CD4-positive, alpha-beta T cell treated with Interleukin-4 for 4 hours (primary cell): ENCODE measurements at regions not wholly inside any gene's neighbourhood (a gene's known extent, or its start where the extent isn't known, plus 50 kb on each side); places are given as distances from the start of the nearest gene placed in this dataset.

Source experiments
- DNase-seq: peaks from one replicate; pipeline ENCODE4 v3.0.0-alpha.2; 2020

DNA sequence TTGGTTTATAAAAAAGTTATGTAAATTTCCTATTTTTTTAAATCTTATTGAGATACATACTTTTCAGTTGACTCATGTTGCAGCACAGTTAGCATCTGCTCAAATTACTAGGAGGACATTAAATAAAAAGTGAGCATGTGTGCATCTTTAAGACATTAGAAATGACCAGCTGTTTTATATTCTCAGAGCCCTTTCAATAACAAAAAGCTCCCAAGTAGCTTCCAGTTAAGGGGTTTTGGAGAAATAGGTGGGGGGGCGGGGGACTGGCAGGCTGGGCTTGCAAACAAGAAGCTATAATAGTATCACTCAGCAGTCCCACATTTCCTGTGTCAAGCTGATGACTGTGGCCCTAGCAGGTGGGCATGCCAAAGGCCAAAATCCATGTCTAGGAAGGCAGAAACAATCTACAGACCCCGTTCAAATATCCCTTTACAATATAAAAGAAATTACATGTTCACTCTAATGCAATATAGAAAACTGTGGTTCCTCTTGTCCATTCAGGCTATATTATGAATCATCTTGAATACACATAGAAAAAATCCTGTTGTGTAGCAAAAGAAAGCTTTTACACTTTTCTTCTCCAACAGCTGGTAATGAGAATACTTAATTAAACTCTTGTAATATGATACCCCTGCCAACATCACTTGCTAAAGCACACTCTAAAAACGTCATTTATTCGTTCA lies 1713.2 kb upstream of the SLC10A2 start:
- no peak for DNase-seq

DNA sequence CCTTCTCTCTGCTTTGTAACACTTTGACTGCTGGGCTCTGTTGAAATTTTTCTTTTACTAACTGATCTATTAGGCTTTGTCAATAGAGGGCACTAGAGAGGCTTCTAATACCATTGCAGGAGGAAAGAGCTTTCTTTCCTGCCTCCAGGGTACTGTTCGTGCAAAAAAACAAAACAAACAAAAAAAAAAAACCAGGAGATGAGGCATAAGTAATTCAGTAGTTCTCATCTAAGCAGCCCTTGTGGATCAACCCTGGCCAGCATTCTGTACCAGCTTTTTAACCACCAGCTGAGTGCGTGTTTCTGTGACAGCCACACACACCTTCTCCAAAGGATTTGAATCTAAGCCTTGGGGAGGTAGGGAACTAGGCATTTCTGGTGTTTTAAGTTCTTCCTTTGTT lies 1707.6 kb upstream of the SLC10A2 start:
- no peak for DNase-seq

DNA sequence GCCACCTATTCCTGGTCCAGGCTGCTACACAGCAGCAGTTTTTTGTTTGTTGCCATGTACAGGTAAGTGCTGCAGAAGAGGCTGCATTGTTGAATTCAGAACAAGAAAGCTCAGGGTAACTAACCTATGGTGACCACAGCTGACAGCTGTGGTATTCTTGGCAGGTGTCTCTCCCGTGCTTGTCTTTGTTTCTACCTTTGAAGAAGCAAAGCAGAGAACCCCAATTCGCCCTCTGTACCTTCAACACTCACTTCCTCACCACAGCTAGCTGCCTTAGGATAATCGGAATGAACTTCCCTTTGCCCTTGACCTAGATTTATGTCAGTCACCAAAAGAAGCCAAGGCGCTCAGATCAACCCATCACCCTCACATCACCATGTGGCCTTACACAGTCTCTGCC lies 1703.3 kb upstream of the SLC10A2 start:
- no peak for DNase-seq

DNA sequence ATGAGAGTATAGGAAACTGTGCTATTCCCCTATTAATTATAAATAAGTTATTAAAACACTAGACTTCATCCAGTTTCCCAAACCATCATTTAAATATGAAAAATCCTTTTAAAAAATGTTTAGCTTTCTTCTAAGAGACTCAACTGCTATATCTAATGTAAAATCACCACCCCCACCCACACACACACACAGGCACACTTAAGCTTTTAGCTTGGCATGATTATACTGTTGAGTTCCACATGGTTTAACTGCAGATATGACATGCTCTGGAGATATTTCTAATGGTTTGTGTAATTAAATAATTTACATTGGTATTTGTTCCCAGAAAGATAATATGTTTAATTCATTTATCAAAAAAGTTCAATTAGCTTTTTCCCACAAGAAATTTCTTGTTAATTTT lies 1700.1 kb upstream of the SLC10A2 start:
- DNase-seq, result no peak

DNA sequence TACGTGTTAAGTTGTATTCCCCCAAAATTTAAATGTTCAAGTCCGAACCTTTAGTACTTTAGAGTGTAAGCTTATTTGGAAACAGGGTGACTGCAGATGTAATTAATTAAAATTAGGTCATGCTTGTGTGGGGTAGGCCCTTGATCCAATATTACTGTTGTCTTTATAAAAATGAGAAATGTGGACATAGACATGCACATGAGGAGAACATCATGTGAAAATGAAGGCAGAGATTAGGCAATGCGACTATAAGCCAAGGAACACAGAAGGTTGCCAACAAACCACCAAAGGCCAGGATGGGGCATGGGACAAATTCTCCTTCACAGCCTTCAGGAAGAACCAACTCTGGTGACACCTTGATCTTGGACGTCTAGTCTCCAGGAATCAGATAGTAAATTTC lies 1698.4 kb upstream of the SLC10A2 start:
- no peak for DNase-seq

DNA sequence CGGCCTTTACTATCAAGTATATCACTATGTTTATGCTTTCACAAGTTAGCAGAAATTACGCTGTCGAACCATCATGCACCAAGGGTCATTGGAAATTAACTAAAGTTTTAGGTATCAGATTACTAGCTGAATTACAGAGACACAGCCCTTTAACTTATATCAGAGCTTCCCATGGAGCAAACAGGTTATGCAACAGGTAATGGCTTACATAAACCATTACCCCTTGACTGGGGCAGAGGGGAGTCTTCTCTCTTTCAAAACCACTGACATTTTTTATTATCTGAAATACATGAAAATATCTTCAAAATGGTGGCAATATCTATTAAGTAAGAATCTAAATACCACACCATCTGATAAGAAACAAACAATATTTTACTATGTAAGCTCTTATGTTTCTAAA lies 1692.9 kb upstream of the SLC10A2 start:
- no peak for DNase-seq

DNA sequence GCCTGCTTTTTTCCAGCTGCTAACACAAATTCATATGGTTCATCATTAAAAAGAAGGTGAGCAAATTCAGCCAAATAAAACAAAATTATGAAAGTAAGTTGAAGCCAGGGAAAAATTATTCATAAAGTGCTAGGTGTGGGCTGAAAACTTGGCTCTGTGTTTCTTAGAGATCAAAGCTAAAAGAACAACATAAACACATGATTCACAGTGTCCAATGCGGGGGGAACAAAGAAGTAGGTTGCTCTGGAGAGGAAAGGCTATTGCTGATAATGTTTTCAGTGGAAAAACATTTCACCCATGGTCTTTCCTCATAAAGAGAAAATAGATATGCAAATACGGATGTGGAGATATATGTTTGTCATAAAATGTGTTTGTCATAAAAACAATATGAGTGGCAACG lies 1691.5 kb upstream of the SLC10A2 start:
- no peak for DNase-seq

DNA sequence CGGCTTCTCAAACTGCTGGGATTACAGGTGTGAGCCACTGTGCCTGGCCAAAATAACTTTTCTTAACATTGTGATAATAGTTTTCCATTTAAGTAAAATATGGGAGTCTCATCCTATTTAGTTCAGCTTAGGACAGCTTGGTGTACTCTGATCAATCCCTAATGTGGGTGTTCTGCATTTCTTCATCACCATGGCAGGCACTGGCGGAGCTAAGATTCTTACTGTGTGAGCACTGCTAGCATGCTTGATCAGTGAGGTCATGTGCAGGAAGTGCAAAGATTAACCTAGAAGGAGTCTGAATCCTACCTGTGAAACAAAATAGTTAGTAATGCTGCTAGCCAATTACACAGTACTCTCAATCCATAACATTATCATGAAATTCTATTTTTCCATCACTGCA lies 1684.2 kb upstream of the SLC10A2 start:
- DNase-seq, result no peak

DNA sequence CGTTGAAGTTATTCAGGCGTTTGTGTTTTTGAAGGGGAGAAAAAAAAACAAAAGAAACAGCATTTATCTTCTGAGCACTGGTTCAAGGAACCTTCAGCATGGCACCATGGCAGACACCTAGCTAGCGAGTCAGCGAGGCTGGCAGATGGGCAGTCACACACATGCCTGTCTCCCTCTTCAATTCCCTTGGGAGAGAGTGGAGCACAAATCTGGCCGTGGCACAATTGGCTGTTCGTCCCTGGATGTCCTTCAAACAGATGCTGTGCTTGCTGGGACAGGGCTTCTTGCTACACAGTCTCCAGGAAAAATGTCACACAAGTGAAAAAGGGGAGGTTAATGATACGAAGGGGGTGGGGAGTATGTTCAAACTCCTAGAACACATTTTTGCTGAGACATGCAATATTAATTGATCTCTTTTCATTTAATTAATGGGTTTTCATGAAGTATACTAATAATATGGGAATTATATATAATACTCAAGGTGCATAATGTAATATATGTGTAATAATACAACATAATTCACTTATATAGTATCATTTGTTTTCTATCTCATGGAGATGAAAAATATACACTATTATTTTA lies 1674.5 kb upstream of the SLC10A2 start:
- DNase-seq, result no peak

DNA sequence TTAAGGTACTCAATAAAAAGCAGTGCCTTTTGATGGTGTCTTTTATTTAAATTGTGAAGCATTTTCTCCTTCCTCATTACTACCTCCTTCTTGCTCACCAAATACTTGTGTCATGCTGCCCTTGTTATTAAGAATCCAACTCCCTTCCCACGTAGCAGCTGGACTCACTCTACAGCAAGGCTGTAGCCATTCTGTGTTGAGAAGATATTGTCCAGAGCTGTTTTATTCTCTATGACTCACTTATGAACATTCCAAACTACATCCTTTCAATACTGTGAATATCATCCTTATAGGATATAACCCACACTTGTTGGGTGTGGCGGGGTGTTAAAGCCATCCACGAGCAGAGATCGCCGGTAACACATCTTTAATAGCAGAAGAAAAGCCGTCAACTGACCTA lies 1671.5 kb upstream of the SLC10A2 start:
- DNase-seq, result no peak

DNA sequence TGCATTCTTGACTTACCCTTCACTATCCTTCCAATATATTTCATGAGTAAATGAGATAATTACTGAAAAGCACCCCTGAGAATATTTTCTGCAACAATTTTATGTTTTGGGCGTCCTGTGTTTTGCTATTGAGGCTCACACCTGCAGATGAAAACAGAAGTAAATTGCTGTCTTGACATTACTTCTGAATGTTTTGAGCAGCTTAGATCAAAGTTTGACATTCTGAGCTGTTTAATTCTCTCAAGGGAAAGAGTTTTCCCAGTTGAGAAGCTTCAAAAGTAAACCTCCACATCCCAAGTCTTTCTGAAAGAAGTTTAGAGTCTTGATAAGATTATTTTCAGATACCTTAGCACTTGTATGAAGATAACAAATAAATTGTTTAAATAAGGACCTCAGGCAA lies 1667.2 kb upstream of the SLC10A2 start:
- no peak for DNase-seq

DNA sequence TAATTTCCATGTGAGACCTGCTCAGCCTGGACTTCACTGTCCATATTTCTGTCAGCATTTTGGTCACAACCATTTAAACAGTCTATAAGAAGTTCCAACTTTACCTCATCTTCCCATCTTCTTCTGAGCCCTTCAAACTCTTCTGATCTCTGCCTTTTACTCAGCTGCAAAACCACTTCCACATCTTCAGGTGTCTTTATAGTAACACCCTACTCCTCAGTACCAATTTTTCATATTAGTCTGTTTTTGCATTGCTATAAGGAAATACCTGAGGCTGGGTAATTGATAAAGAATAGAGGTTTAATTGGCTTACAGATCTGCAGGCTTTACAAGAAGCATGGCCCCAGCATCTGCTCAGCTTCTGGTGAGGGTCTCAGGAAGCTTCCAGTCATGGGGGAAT lies 1648.9 kb upstream of the SLC10A2 start:
- no peak for DNase-seq

DNA sequence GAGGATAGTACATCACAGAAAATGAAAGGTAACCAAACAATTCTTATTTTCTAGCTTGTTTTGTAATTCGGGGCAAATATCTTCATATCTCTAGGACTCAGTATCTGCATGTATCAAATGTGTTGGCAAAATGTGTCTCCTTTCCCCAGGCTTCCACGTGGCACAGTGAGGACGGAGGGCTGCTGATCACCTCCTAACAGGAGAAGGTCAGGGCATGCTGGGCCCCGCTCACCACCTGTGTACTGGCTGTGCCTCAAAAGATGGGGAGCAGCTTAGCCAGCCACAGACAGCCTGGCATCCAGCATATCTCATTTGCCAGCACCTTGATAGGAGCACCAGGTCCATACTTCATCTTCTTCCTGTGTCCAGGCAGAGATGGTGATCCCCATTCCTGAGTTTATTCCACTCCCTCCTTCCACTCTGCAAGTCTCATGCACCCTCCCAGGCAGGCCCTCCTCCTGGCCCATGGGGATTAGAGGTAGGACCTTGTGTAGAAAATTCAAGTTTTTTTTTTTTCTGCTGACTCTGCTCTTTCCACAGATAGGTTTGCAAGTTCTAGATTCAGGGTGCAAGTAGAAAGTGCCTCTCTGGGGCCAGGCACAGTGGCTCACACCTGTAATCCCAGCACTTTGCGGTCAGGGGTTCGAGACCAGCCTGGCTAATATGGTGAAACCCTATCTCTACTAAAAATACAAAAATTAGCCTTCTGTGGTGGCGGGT lies 1639.0 kb upstream of the SLC10A2 start:
- DNase-seq, result no peak

DNA sequence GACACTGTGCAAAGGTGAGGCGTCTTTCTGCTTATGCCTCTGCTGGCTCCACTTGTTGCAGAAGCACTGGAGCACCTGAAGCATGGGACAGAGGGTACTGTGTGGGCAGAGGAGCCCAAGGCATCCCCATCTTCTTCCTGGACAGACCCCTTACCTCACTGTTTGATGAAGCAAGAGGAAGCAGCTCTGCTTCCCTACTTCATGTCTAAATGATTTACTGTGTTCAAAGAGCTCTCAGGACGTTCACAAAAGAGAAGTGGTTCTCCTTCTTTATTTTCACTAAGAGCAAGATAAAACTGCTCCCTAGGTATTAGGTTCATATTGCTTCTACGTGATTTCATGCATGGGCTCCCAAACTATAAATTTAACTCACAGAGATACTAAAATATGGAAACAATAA lies 1635.4 kb upstream of the SLC10A2 start:
- DNase-seq, result no peak

DNA sequence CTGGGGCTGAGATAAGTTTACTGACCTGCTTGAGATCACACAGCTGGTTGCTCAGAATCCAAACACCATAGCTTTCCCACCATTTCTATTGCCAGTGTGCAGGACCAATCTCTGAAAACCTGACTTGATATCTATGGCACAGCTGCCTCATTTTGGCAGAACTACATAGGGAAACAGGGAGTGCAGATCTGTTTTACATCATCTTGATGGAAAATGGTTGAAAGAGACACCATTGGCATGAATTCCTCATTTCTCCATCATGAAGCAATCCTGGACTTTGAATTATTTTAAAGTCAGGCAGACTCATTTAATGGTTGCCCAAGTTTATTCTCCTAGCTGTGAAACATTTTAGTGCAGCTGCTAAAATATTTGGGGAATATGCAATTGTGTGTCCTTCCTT lies 1628.2 kb upstream of the SLC10A2 start:
- DNase-seq, result no peak

DNA sequence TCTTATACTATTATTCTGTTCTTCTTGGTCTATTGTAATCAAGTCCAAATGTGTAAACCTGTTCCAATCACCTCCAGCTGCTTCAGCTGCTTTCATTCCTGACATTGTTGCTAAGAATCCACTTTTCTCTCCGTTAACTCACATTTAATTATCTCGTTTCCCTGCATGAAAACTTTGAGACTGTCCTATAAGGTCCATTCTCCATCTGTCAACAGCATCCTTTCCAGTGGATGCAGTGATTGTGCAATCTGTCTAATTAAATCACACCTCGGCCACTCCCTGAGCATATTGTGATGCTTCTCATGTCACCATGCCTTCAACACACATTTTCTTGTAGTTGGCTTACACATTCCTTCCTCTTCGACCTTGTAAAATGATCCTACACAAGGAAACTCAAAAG lies 1626.9 kb upstream of the SLC10A2 start:
- DNase-seq, result no peak

DNA sequence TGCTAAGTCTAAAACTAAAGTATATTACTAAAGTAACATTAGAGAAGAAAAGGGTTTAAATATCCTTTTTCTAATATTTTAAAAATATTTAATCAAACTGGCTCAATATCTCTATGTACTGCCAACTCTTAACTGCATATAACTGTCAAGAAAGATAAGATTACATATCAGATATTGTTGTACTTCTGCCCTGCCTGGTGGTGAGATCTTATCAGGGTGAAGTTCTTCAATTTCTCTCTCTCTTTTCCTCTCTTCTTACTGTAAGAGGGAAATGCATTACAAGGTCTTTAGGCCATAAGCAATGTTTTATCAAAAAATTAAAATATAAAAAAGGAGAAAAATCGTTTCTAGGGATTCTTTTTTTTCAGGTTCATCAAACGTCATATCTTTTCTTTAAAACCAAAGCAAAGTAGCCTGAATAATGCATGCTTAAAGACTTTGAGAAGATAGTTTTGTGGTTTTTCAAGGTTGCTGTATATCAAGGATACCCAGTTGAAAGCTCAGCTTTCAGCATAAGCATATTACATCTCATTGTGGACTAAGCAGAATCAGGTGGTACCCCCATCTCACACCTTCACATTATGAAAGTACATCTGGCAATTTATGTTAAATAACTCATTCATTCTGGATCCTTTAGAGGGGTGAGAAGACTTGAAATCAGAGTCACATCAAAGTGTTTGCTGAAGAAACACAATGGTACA lies 1625.7 kb upstream of the SLC10A2 start:
- DNase-seq, result no peak

DNA sequence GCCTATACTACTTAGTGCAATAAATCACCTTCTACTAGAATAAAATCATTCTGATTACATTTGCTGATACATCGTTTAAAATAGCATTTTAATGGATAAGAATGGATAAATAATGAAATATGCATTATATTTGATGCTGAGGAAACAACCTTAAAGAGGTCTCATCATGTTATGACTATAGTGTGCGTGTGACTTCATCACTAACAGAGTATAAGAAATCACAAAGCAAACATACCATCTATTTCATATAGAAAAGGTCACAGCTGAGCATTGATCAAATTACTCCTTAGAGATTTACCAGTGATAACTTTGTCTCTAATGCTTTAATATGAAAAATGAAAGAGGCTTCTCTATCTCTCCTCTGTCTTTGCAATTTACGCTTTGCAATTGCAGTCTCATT lies 1620.3 kb upstream of the SLC10A2 start:
- no peak for DNase-seq

DNA sequence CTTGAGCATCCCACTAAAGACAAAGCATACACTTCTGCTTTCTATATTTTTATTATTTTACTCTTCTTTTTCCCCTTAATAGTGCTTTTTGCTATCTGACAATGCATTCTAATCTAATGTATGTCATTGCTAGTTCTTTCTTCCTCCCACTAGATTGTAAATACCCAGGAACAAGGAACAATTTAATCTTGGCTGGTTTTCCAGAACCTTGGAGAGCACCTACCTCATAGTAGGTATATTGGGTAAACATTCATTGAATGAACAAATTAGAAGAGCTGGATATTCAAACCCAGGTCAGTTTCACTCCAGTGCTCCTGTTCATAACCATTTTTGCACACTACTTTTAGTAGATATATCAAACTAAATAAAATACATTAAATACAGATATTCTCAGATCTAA lies 1617.6 kb upstream of the SLC10A2 start:
- DNase-seq, result no peak

DNA sequence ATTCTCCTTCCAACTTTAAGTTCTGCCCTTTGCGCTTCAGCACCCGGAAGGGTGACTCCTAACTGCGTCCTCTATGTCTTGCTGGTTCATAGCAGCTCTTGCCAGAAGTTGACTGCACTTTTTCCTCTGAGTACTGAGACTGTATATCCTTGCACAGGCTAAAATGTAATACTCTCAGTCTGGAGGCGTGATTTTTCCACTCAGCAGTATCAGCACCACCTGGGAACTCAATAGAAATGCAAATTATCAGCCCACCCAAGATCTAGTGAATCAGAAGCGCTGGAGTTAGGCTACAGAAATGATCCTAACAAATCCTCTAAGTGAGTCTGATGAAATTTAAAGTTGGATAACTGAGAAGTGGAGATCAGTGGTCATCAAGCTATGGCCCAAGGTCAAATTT lies 1611.9 kb upstream of the SLC10A2 start:
- no peak for DNase-seq

DNA sequence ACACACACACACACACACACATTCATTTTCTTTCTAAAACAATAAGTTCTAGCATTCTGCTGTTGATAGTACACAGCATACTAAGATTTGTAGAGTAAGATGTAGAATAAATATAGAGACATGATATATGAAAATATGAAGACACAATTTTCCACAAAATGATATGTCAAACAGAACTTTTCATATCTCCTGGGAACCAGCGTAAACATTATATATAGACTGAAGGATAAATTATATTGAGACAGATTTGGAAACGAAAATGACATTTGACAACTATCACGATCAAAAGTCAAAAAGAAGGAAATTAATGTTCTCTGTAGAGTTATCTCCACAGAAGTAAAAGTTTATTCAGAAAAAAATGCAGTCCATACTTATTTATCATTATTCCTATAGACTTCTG lies 1605.7 kb upstream of the SLC10A2 start:
- no peak for DNase-seq

DNA sequence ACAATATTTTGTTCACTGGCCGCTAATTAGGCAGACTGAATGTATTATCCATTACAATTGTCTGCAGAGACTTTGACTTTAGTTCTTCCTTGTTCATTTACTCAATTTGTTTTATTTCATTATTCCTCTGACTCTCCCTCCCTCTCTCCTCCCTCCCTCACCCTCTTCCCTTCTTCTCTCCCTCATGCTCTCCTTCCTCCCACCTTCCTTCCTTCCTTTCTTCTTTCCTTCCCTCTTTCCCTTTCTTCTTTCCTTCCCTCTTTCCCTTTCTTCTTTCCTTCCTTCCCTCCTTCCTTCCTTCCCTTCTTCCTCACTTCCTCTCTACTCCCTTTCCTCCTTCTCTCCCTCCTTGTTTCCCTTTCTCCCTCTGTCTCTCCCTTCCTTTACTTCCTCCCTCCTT lies 1591.0 kb upstream of the SLC10A2 start:
- no peak for DNase-seq

DNA sequence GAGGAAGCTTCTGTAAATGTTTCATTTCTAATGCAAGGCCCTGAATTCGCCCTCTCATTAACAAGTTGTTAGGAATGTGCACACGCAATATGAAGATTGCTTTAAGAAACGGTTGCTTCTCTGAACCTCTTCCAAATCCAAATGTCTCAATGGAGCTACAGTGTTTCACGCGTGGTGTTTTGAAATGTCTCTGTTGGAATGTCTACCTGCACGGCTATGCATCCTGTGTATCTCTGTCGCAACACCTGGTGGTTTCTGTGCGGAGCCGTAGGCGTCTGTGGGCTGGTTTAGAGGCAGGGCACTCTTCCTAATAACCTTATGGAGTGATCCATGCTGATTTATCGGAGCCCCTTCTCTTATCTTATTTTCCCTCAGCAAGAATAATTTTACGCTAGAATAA lies 1584.2 kb upstream of the SLC10A2 start:
- no peak for DNase-seq

DNA sequence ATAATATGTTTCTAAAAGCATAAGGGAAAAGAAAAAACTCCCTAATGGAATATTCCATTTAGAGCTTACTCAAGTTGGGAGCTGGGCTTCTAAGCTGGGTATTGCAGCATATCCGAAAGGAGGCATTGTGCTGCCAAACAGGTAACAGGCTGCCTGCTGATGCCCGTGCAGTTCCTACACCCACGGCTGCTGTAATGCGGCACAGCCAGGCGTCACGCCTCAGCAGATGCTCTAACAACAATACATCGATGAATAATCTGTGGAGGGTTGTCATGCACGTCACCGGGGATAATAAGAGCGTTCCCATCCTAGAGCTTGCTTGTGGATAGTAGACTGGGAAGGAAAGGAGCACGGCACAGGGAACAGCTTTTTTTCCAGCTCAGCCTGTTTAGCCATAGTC lies 1582.1 kb upstream of the SLC10A2 start:
- DNase-seq, result no peak
